ENCODE measurements at regions not wholly inside any gene's neighbourhood (a gene's known extent, or its start where the extent isn't known, plus 50 kb on each side); places are given as distances from the start of the nearest gene placed in this dataset.

DNA sequence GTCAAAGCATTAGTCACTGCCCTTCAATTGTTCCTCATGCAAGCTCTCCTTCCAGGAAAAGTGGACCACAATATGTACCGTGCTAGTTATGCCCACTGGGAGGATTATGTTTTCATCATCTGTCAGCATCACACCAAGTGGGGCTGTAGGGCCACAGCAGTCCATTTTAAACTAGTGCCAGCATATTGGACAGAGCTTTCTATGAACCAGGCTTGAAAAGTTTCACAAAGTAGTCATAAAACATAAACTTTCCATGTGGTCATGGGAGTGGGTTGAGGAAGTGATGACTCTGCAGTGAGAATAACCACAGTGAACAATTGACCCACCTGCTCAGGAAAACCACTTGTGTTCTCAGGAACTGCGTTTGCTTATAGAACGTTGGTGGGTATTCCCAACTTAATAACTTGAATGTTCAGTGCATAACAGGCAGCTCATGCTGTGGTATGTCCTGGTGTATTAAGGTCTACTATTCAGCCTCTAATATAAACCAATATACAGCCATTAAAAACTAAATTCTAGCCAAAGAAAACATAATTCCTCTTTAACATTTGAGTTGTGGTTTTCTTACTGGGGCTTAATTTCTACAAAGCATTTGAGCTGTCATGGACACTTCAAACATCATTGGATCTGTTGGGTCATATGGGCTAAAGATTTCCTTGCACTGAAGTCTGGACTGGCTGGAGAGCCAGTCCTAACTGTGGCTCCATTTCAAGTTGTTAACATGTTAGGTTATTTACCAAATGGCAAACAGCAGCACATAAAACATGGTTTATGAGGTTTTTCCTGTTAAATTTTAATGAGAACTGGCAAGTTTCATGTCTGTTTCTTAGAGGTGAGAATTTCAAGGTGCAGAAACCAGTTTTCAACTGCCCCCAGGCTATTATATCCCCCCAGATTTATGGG is 274.1 kb downstream of the OTOL1 start:
- ChIA-PET CTCF (interaction anchor here (1.0 kb wide), 1 partner anchor 34 kb away, joined by 3 read pairs; no protein-coding TSS in a partner anchor), POLR2A (no interaction called here)
- TF ChIP-seq, protein P1, sequence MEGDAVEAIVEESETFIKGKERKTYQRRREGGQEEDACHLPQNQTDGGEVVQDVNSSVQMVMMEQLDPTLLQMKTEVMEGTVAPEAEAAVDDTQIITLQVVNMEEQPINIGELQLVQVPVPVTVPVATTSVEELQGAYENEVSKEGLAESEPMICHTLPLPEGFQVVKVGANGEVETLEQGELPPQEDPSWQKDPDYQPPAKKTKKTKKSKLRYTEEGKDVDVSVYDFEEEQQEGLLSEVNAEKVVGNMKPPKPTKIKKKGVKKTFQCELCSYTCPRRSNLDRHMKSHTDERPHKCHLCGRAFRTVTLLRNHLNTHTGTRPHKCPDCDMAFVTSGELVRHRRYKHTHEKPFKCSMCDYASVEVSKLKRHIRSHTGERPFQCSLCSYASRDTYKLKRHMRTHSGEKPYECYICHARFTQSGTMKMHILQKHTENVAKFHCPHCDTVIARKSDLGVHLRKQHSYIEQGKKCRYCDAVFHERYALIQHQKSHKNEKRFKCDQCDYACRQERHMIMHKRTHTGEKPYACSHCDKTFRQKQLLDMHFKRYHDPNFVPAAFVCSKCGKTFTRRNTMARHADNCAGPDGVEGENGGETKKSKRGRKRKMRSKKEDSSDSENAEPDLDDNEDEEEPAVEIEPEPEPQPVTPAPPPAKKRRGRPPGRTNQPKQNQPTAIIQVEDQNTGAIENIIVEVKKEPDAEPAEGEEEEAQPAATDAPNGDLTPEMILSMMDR (IDR thresholded peaks at IDR 0.05; ENCODE audit: control extremely low read depth, extremely low read depth, low read depth, missing control alignments): no peak
- peak; percentile 8 for DNase-seq (ENCODE audit: extremely low spot score)

DNA sequence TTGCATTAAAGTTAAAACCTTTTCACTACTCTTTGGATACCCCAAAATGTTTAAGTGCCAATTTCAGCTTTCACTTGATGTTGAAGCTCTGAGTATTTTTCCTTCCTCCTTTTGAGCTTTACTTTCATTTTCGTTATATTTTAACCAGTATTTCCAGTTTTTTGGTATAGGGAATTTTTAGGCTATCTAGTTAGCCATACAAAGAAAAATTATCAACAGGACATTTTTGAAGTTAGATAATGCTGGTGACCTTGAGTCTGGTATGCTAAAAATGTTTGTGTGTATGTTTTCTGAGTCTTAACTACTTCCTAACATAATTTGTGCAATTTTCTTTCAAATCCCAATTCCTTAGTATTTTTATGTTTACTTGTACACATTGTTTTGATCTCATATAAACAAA is 284.8 kb downstream of the OTOL1 start:
- CTCF ChIA-PET: interaction anchor here (1.1 to 1.5 kb wide), 4 partner anchors 8 to 43 kb away, joined by 3 to 5 read pairs (median 3); no protein-coding TSS in a partner anchor
- DNase-seq (ENCODE audit: extremely low spot score): no peak

DNA sequence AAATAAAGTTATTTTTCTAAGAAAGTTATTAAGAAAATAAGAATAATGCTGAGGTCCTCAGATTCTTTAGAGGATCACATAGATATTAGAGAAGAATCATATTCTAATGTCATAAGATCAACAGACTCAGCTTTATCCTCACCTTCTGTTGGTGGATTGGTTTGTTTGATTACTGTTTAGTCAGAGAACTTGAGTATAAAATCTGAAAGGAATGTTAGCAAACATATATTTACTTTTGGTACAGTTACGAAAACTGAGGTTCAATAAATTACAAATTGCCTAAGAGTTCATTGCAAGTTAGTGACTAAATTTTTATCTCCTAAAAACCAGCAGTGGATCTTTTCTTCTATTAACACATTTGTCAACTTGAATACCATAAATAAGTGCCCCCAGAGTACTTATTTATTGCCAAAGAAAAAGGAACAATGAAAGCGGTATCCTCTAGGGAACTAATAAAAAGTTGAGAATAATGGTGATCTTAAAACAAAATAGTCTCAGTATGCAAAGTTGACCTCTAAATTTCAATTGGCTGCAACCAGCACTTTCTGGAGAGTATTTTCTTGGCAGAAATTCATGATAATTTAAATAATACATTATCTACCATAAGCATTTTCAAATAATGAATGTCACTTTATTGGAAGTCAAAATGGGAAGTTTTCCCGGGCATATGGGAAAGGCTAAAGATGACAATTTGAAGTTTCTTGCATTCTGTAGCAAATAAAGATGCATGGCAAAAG is 296.8 kb downstream of the OTOL1 start:
- CTCF ChIA-PET: no interaction called here
- no peak for DNase-seq (ENCODE audit: extremely low spot score)
- POLR2A ChIA-PET: no interaction called here
- TF ChIP-seq, protein P1 (IDR thresholded peaks at IDR 0.05; ENCODE audit: control extremely low read depth, extremely low read depth, low read depth, missing control alignments): no peak

More for the DNA sequence above, 284.8 kb downstream of the OTOL1 start:
- POLR2A ChIA-PET: no interaction called here
- TF ChIP-seq, protein P1 (IDR thresholded peaks at IDR 0.05; ENCODE audit: control extremely low read depth, extremely low read depth, low read depth, missing control alignments): no peak

DNA sequence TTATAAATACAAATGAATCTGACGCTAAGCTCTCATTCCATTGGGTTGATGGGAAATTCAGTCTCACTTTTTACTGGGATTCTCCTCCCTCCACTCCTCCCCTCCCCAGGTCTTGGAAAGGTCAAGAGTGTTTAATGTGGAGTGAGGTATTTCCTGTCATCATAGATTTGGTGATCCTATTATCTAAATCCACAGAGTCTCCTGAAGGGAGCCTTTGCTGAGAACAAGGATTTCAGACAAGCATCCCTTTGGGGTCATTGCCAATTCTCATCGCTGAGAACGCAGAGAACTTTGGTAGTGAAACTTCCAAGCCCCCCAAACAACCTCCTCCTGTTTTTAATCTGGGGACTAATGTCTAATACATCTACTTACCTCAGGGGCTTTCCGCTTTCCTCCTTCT is 297.9 kb downstream of the OTOL1 start:
- POLR2A ChIA-PET: no interaction called here
- DNase-seq (ENCODE audit: extremely low spot score): no peak
- TF ChIP-seq, protein P1 (IDR thresholded peaks at IDR 0.05; ENCODE audit: control extremely low read depth, extremely low read depth, low read depth, missing control alignments): no peak
- CTCF ChIA-PET: interaction anchor here (0.7 kb wide), 1 partner anchor 12 kb away, joined by 3 read pairs; no protein-coding TSS in a partner anchor

DNA sequence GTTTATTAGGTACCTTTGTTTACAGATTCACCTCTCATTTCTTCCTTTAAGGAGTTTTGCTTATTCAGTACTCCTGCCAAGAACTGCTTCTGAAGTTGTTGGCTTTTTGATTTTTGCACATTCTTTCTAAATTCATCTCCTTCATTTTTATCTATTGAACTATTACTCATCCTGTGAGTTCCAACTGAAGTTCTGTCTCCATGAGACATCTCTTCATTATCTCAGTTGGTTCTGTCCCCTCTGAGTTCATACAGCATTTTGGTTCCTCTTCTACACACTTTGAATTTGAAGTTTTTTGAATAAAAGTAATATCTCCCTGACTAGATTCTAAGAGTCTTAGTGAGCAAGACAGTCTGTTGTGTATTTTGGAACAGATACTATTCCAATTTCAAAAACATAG is 299.7 kb downstream of the OTOL1 start:
- DNase-seq (ENCODE audit: extremely low spot score): no peak
- CTCF ChIA-PET: no interaction called here
- POLR2A ChIA-PET: no interaction called here
- TF ChIP-seq, protein P1 (IDR thresholded peaks at IDR 0.05; ENCODE audit: control extremely low read depth, extremely low read depth, low read depth, missing control alignments): no peak

DNA sequence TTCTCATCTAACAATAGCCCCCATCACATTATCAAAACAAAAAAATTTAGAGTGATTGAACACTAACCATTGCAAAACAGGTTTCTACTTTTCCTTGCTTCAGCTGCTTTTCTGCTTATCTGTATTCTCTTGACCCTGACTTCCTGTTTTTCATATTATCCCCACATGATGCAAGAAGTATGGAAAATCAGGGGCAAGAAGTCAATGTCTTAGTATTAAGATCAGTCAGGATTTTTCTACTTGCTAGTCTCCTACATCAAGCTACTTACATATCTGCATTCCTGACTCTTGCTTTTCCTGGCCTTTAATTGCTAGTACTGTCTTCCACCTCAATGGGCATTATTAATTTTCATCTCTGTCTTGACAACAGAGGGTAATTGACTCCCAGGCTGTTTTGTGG is 300.2 kb downstream of the OTOL1 start:
- CTCF ChIA-PET: no interaction called here
- POLR2A ChIA-PET: no interaction called here
- TF ChIP-seq, protein P1 (IDR thresholded peaks at IDR 0.05; ENCODE audit: control extremely low read depth, extremely low read depth, low read depth, missing control alignments): no peak
- DNase-seq (ENCODE audit: extremely low spot score): no peak
